Urinary bladder (tissue), 3 donors: ENCODE measurements at regions not wholly inside any gene's neighbourhood (a gene's known extent, or its start where the extent isn't known, plus 50 kb on each side); places are given as distances from the start of the nearest gene placed in this dataset.

Experiments used
- DNase-seq: peaks from one replicate; pipeline ENCODE4 v3.0.0-alpha.2; 2015; ENCODE audit errors: extremely low spot score
- H3K27ac ChIP-seq: one replicate; pipeline ENCODE4 v1.5.1; 2013; ENCODE audit warnings: low read depth, mild to moderate bottlenecking, moderate library complexity
- H3K36me3 ChIP-seq: one replicate; pipeline ENCODE4 v1.6.1; 2013; ENCODE audit warnings: mild to moderate bottlenecking, moderate library complexity; ENCODE audit not compliant: insufficient read depth
- H3K4me1 ChIP-seq: one replicate; pipeline ENCODE4 v1.6.1; 2013; ENCODE audit warnings: mild to moderate bottlenecking, moderate library complexity; ENCODE audit not compliant: insufficient read depth
- H3K4me3 ChIP-seq: one replicate; pipeline ENCODE4 v1.5.1; 2013; ENCODE audit warnings: low read depth, low read length
- WGBS: extraction: QIAGEN DNeasy Blood & Tissue Kit; methylation state at CpG from one replicate; pipeline ENCODE4 v1.1.7; 2013; 5-methylcytosine and 5-hydroxymethylcytosine counted together
- donor health status: healthy with polysubstance abuse.
- donor health status: healthy.

DNA sequence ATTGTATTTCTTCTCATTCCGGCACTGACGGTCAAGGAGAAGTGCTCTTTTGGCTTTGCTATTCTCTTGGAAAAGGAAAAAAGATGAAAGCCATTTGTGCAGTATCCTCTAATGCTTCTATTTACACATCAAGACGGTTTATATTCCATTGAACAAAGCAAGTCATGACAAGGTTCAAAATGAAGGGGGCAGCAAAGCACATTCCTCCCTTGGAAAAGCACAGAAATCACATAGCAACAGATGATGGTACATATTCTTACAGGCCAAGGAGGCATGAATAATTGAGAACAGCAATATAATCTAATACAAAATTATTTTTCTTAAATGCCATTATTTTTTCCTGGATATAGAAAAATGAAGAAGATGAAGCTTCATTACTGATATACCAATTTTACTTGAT, 508.2 kb upstream of the JAG1 start:
- no peak overlapping the region for H3K4me3 ChIP-seq

DNA sequence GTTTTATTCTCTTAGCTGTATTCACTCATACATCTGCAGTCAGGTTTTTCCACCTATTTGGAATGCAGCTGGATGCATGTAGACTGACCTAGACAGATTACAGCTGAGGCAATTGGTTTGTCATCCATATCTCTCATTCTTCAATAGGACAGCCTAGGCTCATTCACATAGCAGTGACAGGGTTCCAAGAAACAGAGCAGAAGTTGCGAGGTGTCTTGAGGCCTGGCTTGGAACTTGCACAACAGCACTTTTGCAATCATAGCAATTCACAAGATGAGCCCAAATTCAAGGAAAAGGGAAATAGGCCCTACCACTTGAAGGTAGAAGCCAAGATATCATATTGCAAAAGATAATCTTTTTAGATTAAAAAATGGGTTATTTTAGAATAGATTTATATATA, 508.9 kb upstream of the JAG1 start:
- WGBS = 85% methylated on average over 1 of the region's 1 CpG
- DNase-seq = no peak
- Histone ChIP-seq H3K27ac (no peak overlapping the region), H3K36me3 (no peaks in the 10 kb centered on the region), H3K4me3 (no peak overlapping the region), H3K4me1 (no peaks in the 10 kb centered on the region)

More for the DNA sequence above, 508.2 kb upstream of the JAG1 start:
- WGBS = 91% methylated on average over 3 of the region's 3 CpGs
- no peak overlapping the region for H3K27ac ChIP-seq
- H3K4me1 ChIP-seq = no peaks in the 10 kb centered on the region
- DNase-seq = no peak
- H3K36me3 ChIP-seq = no peaks in the 10 kb centered on the region

DNA sequence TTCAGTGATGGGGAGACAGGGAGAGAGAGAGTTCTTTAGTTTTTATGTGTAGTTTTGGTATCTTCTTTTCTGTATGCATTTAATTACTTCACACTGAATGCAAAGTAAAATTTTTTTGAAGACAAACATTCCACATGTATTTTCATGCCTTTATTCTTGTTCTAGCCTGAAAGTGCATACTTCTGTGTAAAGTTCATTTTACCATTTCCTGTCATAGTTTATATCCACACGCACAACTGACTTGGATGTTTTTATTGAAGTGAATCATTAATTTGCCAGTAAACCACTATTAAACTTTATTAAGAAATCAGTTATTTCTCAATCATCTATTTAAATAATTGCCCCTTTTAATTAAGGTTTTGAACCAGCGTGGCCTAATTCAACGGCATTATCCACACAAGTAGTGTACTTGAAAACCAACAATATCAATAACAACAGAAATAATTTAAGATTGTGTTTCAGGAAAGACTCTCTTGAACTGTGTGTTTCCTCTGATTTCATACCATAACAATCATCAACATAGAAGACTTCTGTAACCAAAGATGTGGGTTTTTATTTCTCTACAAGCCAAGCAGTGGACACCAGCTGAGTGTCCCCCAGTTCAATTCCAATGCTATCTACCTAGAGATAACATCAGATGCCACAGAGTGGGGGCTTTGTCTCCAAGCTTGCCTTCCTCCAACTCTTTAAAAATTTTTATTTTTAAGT, 512.7 kb upstream of the JAG1 start:
- no peak for DNase-seq
- Histone ChIP-seq H3K4me1 (no peaks in the 10 kb centered on the region), H3K27ac (no peak overlapping the region), H3K36me3 (no peaks in the 10 kb centered on the region), H3K4me3 (no peak overlapping the region)
- 81% methylated on average over 3 of the region's 3 CpGs for WGBS

DNA sequence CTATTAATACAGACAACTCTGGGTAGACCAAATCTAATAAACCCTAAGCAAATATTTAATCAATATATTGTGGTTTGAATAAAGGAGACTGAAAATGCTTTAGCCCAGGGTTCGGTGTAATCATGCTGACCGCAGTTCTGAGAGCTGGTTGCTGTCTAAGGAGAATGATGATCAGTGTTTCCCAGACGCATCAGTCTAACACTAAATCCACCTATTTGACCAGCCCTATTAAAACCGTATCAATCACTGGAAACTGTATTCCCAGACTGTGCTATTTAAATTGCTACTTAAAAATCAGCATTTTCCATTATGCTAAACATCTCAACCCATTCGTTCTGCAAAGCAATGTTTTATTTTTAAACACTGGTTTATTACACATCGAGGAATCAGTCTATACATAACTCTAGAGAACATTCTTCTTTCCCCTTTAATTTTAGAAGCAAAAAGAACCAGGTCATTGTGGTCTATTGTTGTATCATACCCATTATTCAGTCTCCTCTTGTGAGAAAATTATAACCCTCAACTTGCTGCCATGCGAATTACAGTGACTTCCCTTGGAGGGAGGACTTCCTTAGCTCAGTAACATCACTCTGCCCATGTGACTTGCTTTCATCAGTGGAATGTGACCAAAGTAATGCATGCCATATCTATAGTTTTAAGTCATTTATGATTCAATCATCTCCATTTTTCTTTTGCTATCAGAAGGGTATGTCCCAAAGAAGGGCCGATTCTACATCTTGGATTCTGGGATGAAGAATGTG, 515.2 kb upstream of the JAG1 start:
- DNase-seq = no peak
- Histone ChIP-seq H3K4me1 (no peaks in the 10 kb centered on the region), H3K4me3 (no peak overlapping the region), H3K27ac (no peak overlapping the region), H3K36me3 (no peaks in the 10 kb centered on the region)
- WGBS = 88% methylated on average over 8 of the region's 8 CpGs

DNA sequence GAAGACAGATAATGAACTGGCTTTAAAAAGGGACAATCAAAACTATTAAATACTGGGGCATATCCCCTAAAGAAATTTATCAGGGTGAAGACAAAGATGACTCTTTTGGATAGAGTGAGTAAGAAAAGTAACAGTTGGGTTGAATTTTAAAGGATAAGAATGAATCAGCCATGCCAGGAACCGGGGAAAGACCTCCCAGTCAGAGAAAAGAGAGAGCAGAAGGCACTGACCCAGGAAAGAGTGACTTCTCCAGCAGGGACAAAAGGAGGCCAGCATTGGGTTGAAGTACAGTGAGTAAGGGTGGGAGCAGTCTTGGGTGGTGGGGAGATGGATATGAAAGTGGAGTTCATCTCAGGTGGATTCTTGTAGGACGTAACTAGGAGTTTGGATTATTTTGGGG, 516.9 kb upstream of the JAG1 start:
- 90% methylated on average over 2 of the region's 2 CpGs for WGBS
- H3K4me3 ChIP-seq = no peak overlapping the region
- no peak overlapping the region for H3K27ac ChIP-seq
- H3K36me3 ChIP-seq = no peaks in the 10 kb centered on the region
- DNase-seq = no peak
- H3K4me1 ChIP-seq = no peaks in the 10 kb centered on the region

DNA sequence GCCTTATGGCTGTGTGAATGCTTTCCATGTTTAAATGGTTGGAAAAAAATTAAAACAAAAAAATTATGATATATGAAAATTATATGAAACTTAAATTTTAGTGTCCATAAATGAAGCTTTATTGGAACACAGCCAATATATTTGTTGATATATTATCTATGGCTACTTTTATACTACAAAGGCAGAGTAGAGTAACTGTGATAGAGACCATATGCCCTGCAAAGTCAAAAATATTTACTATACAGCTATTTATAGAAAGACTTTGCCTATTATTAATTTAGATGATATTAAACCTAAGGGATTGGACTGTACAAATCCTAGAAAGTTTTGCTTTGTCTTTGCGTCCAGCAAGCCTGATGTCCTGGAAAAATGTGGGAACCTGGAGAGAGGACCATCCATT, 518.3 kb upstream of the JAG1 start:
- no peak for DNase-seq
- Histone ChIP-seq H3K36me3 (no peaks in the 10 kb centered on the region), H3K4me3 (no peak overlapping the region), H3K27ac (no peak overlapping the region), H3K4me1 (no peaks in the 10 kb centered on the region)
- WGBS = 60% methylated on average over 1 of the region's 1 CpG

DNA sequence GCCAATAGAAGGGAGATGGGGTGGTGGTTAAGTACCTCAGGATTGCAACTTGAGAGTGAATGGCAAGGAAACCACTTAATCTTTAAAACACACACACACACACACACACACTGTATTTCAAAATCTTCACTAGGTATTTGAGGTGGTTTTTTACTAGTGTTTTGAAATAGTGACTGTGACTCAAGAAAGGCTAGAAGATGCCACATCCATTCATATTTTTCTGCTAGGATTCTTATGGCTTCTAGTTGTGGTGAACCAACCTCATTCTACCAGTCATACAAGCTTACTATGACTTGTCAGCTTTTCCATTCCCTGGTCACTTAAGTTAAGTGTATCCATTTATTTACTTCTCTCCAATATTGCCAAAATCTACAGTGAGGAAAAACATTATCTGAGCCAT, 519.4 kb upstream of the JAG1 start:
- H3K27ac ChIP-seq = no peak overlapping the region
- H3K36me3 ChIP-seq = no peaks in the 10 kb centered on the region
- H3K4me3 ChIP-seq = no peak overlapping the region
- DNase-seq = no peak
- H3K4me1 ChIP-seq = no peaks in the 10 kb centered on the region

DNA sequence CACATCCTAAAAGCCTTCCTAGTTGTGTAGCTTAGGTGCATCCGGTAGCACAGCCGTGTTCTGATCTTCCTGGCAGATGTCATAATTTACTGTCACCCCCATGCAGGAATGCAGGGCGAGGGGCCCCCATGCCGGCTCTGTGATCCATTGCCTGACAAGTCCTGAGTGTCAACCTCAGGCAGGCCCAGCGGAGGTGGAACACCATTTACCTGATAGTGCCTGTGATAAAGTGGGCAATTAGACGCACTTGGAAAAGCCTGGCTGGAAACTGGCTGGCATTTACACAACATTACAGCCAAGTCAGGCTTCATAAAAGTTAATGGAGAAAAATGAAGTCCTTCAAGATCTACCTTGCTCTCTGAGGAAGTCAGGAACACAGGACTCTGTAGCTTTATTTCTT, 521.4 kb upstream of the JAG1 start:
- Histone ChIP-seq H3K36me3 (no peaks in the 10 kb centered on the region), H3K4me1 (no peaks in the 10 kb centered on the region), H3K27ac (no peak overlapping the region), H3K4me3 (no peak overlapping the region)
- DNase-seq = no peak
- WGBS = 75% methylated on average over 6 of the region's 6 CpGs

DNA sequence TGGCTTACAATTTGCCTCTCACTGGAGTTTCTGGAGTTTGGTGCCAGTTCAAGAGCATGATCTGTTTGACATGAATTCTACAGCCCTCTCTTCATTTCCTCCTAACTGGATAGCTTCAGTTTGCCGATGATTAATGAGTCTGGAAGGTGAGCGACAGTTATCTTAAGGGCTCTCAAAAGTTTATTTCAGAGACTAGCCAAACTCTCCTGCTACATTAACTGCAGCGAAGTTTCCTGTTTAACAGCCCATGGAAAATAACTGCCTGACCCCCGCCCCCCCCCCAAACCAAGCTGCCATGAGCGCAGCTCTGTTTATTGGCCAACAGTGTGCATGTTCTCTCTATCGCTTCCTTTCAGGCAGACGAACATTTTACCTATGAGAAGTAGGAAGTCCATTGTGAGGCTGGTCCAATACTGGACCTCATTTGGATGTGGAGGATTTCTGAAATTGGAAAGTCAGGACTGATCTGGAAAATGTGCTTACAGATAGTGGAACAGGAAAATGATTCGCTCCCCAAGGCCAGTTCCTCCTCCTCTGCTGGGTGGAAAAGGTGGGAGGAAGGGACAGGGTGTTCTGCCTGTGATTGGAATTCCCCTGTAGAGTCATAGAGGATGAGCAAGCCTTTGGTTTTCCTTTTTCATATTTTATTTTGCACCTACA, 522.2 kb upstream of the JAG1 start:
- Histone ChIP-seq H3K36me3 (no peaks in the 10 kb centered on the region), H3K4me1 (no peaks in the 10 kb centered on the region), H3K4me3 (no peak overlapping the region), H3K27ac (no peak overlapping the region)
- no peak for DNase-seq
- WGBS = 60% methylated on average over 8 of the region's 8 CpGs

DNA sequence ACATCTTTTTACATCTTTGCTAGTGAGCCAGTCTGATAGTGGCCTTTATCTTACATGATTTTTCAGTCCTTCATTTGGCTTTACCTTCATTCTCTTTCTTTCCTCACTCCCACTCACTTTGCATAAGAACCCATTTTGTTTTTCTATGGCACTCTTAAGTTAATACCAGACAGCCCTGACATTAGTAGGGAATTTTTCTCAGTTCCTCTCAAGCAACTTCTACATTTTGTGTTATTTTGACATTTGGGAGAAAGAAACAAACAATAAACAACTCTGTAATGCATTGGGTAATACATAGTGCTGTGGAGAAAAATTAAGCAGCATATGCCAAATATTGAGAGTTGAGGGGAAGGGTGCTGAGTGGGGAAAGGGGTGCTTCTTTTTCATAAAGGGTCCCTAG, 524.1 kb upstream of the JAG1 start:
- no peak for DNase-seq
- H3K4me1 ChIP-seq = no peaks in the 10 kb centered on the region
- no peak overlapping the region for H3K4me3 ChIP-seq
- H3K36me3 ChIP-seq = no peaks in the 10 kb centered on the region
- H3K27ac ChIP-seq = no peak overlapping the region

DNA sequence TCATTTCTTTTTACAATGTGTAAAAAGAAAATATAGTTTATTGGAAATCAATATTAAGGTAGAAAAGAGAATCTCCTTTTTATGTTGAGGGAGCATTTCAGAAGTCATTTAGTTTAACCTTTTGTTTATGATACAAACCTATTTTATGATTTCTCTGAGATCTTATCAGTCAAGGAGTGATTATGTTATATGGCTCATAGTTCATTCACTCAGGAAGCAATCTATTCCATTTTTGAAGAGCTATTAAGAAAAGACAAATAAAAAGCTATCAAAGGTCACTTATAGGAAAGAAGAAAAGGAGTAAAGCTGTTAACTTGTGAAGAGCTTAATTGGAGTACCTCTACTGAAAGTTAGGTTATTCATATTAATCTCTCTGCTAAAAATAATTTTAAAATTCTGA, 526.6 kb upstream of the JAG1 start:
- Histone ChIP-seq H3K4me1 (no peaks in the 10 kb centered on the region), H3K4me3 (no peak overlapping the region), H3K27ac (no peak overlapping the region), H3K36me3 (no peaks in the 10 kb centered on the region)
- DNase-seq = no peak

DNA sequence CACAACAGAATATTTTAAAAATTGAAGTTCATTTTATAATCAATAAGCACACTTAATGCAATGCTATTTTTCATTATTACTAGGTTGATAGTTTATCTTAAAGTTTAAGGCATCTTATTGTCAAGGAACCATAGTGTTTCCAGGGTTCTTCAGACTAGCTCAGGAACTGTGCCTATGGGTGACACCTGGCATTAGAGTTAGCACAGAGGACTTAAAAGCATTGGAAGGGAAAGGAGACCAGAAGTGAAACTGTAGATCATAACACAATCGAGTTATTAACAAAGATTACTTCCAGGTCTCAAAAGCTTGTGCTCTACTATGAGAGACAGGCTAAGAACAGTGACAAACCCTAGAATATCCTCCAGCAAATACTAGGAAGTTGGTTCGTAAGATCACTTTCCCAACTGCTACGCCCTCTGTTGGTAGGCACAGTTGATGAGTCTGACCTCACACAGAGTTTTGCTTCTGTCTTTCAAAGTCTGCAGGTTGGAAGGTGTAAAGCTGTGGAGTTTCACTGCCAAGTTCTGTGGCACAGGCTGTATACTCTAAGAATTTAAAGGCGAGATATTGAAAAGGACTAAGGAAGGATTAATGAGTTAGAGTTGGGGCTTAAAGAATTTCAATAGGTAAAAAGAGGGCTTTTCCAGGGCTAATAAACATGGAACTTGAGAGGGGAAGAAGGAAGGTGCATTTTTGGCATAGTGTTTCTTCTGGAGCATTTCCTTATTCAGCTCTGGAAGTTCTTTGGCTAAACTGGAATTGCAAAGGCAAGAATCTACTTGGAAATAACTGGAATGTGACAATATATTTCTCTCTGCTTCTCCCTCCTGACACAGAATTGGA, 531.3 kb upstream of the JAG1 start:
- H3K4me1 ChIP-seq = no peaks in the 10 kb centered on the region
- no peaks in the 10 kb centered on the region for H3K36me3 ChIP-seq
- no peak for DNase-seq
- H3K27ac ChIP-seq = no peak overlapping the region
- H3K4me3 ChIP-seq = no peak overlapping the region
- WGBS = 49% methylated on average over 4 of the region's 4 CpGs

DNA sequence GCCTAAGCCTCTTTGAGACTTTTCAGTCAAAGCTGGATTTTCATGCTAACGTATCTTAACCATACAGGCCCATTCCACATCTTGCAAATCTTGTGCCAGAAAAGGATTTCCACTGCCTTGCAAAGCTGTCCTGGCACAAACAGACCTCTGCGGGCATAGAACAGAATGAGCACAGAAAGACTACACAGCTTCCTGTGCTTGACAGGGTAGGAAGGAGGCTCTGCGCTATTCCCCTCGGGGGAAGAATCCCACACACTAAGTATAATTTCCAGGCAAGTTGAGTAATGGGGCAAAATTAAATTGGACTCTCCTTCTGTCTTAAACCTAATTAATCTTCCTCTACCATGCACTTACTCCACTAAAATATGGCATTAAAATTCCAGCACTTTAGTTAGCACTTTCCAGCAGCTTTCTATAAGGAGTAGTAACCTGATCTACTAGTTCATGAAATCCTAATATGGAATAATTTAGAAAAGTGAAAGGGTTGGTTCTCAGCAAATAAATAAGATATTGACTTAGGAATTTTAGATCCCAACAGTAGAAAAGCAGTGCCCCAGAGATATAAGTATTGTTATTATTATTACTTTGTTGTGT, 532.1 kb upstream of the JAG1 start:
- no peaks in the 10 kb centered on the region for H3K4me1 ChIP-seq
- no peak overlapping the region for H3K27ac ChIP-seq
- no peak overlapping the region for H3K4me3 ChIP-seq
- no peak for DNase-seq
- no peaks in the 10 kb centered on the region for H3K36me3 ChIP-seq
- WGBS = 74% methylated on average over 4 of the region's 4 CpGs
